IPS-NIHi7 (cell line): ENCODE measurements at regions not wholly inside any gene's neighbourhood (a gene's known extent, or its start where the extent isn't known, plus 50 kb on each side); places are given as distances from the start of the nearest gene placed in this dataset.
"Not testable (repeated sequence)": the region's sequence is repeated elsewhere in the genome, so short reads cannot be mapped to it uniquely, and the experiment has no call there.

Experiments used
- DNase-seq: peaks from one replicate; pipeline ENCODE4 v3.0.0; 2012; ENCODE audit warnings: mixed read lengths; ENCODE audit errors: extremely low spot score

- DNase-seq = no peak
Measured at GRCh38 chr11:34830648-34831047, 85.5 kb downstream of the APIP start.

GRCh38 chr11:34830035-34830434 lies 86.1 kb downstream of the APIP start:
- DNase-seq = no peak

- no peak for DNase-seq
Measured at GRCh38 chr11:34827228-34827627, 89.0 kb downstream of the APIP start.

- no peak for DNase-seq
Measured at GRCh38 chr11:34826384-34826726, 89.8 kb downstream of the APIP start.

- DNase-seq = no peak
Measured at GRCh38 chr11:34825670-34826383, 90.4 kb downstream of the APIP start.

- DNase-seq = no peak
Measured at GRCh38 chr11:34825315-34825669, 90.9 kb downstream of the APIP start.

GRCh38 chr11:34824425-34824824 lies 91.8 kb downstream of the APIP start:
- no peak for DNase-seq

- no peak for DNase-seq
Measured at GRCh38 chr11:34823639-34824038, 92.5 kb downstream of the APIP start.

GRCh38 chr11:34823197-34823596 lies 93.0 kb downstream of the APIP start:
- DNase-seq = no peak

GRCh38 chr11:34819740-34820482 lies 96.3 kb downstream of the APIP start:
- DNase-seq = no peak

- DNase-seq = not testable (repeated sequence)
Measured at GRCh38 chr11:34817812-34818211, 98.4 kb downstream of the APIP start.

- no peak for DNase-seq
Measured at GRCh38 chr11:34816698-34817213, 99.4 kb downstream of the APIP start.

GRCh38 chr11:34812905-34813576 lies 103.1 kb downstream of the APIP start:
- no peak for DNase-seq

- DNase-seq = no peak
Measured at GRCh38 chr11:34811858-34812257, 104.3 kb downstream of the APIP start.

GRCh38 chr11:34810107-34810562 lies 106.0 kb downstream of the APIP start:
- no peak for DNase-seq

- DNase-seq = no peak
Measured at GRCh38 chr11:34809191-34810106, 106.7 kb downstream of the APIP start.

GRCh38 chr11:34806875-34807274 lies 109.3 kb downstream of the APIP start:
- DNase-seq = no peak

GRCh38 chr11:34805937-34806336 lies 110.2 kb downstream of the APIP start:
- DNase-seq = no peak

GRCh38 chr11:34799848-34800247 lies 116.3 kb downstream of the APIP start:
- DNase-seq = no peak

GRCh38 chr11:34798985-34799384 lies 117.2 kb downstream of the APIP start:
- DNase-seq = no peak

GRCh38 chr11:34797497-34797896 lies 118.7 kb downstream of the APIP start:
- not testable (repeated sequence) for DNase-seq

GRCh38 chr11:34795641-34796040 lies 120.5 kb downstream of the APIP start:
- no peak for DNase-seq
